ENCODE measurements at regions not wholly inside any gene's neighbourhood (a gene's known extent, or its start where the extent isn't known, plus 50 kb on each side); places are given as distances from the start of the nearest gene placed in this dataset.

DNA sequence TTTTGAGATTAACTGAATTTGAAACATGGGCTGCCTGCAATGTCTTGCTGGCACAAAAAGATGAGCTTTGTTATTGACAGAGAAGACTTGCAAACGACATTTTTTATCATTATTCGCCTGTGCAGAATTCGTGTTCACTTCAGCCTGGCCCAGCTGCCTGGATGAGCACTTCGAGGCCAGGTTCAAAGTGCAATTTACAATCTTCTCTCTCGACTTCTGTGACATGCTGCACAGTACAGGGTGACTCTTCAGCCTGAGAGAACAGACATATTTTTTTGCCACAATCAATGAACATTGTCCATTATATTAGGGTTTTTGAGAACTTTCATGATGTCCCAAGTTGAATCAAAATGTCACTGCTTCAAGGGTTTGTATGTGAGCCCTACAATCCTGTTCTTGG lies 616.5 kb downstream of the SMARCA1 start:
- H3K4me2 ChIP-seq (ENCODE audit: insufficient read depth, insufficient read length, low read length), result no peak overlapping the region
- H2BK20ac ChIP-seq (ENCODE audit: low read depth, low read length, poor library complexity, severe bottlenecking), result no peak overlapping the region
- no peak for DNase-seq
- H2BK15ac ChIP-seq (ENCODE audit: low read depth, low read length), result no peak overlapping the region
- no peak for TF ChIP-seq CTCF (conservative IDR thresholded peaks at IDR 0.05)
- no CpG with 5 or more reads among the region's 5 CpGs for WGBS (ENCODE audit: extremely low coverage, insufficient read length, low lambda C conversion rate)
- H3K79me1 ChIP-seq (ENCODE audit: insufficient read depth, low read depth, low read length, poor library complexity, severe bottlenecking), result no peaks in the 10 kb centered on the region
- no peak overlapping the region for H3K23ac ChIP-seq (ENCODE audit: insufficient read length, low read depth, low read length)
- H3K4me1 Mint-ChIP-seq, result peaks cover 0 to 3% of the 10 kb centered on the region in 2 experiments; a peak in 2 of 4 replicates
- H4K20me1 ChIP-seq (ENCODE audit: control insufficient read depth, insufficient read depth, insufficient read length), result no peaks in the 10 kb centered on the region
- no peak overlapping the region for H3K14ac ChIP-seq (ENCODE audit: insufficient read depth, low read length)
- no peak overlapping the region for H2BK5ac ChIP-seq (ENCODE audit: insufficient read length, low read length)
- H3K9me3 Mint-ChIP-seq, result peaks cover 0 to 23% of the 10 kb centered on the region in 2 experiments; a peak in 1 of 5 replicates
- H2BK120ac ChIP-seq (ENCODE audit: low read depth, low read length, poor library complexity, severe bottlenecking), result no peak overlapping the region
- no peaks in the 10 kb centered on the region for H3K36me3 Mint-ChIP-seq (ENCODE audit: insufficient read depth in 1 of 3, low read depth in 3 of 3)
- H3T11ph ChIP-seq (ENCODE audit: low read length), result no peak overlapping the region
- H2AFZ ChIP-seq (ENCODE audit: low read length), result no peak overlapping the region
- no peak overlapping the region for H2AK5ac ChIP-seq (ENCODE audit: insufficient read length, low read length)
- no peaks in the 10 kb centered on the region for H3K23me2 ChIP-seq (ENCODE audit: insufficient read length, low read depth, low read length, poor library complexity, severe bottlenecking)
- H3K27me3 ChIP-seq (ENCODE audit: insufficient read depth, low read length), result no peaks in the 10 kb centered on the region
- H4K5ac ChIP-seq (ENCODE audit: insufficient read length, low read depth, low read length), result no peak overlapping the region
- no peak overlapping the region for H3K4me3 Mint-ChIP-seq
- no peak overlapping the region for H4K91ac ChIP-seq (ENCODE audit: insufficient read length, low read depth, low read length)
- H3K27ac Mint-ChIP-seq, result no peak overlapping the region
- H3K4ac ChIP-seq (ENCODE audit: low read depth, low read length), result no peak overlapping the region
- no peaks in the 10 kb centered on the region for H3K9me3 ChIP-seq (ENCODE audit: control insufficient read depth, low read depth, low read length)
- no peak overlapping the region for H4K8ac ChIP-seq (replicated peaks; ENCODE audit: insufficient read length, low read depth, low read length)
- no peaks in the 10 kb centered on the region for H3K27me3 Mint-ChIP-seq (ENCODE audit: low read depth)
- H3K9ac ChIP-seq (ENCODE audit: extremely low read depth, insufficient read length, low read length), result no peak overlapping the region
- H2BK12ac ChIP-seq (ENCODE audit: insufficient read length, low read depth, low read length), result no peak overlapping the region
- H3K18ac ChIP-seq (ENCODE audit: insufficient read length, low read depth, low read length), result no peak overlapping the region
- H3K4me1 ChIP-seq (ENCODE audit: insufficient read depth, low read length), result no peaks in the 10 kb centered on the region
- no peaks in the 10 kb centered on the region for H3K79me2 ChIP-seq (ENCODE audit: insufficient read depth, low read length)
- H3K56ac ChIP-seq (ENCODE audit: insufficient read length, low read depth, low read length), result no peak overlapping the region
- H3K27ac ChIP-seq (ENCODE audit: insufficient read length, low read depth, low read length), result no peak overlapping the region

Measured in H9 (cell line).